Ovary (tissue), 3 donors: ENCODE measurements at regions not wholly inside any gene's neighbourhood (a gene's known extent, or its start where the extent isn't known, plus 50 kb on each side); places are given as distances from the start of the nearest gene placed in this dataset.

Experiments used
- CTCF ChIP-seq, 3 donors: fragments of 450-650 bp in 2 of 3; fragments of 200-600 bp in 1 of 3; IDR thresholded peaks; one replicate each; pipeline versions ENCODE4 v1.5.1 to v1.8.0; 2016 to 2022; ENCODE audit warnings: antibody characterized with exemption in 3 of 3, mild to moderate bottlenecking in 1 of 3
- POLR2A ChIP-seq: fragments of 450-650 bp; IDR thresholded peaks from one replicate; pipeline ENCODE4 v1.6.1; 2017; ENCODE audit warnings: antibody characterized with exemption, mild to moderate bottlenecking, moderate library complexity
- donor health status: DM: no; HTN: no; CAD: no.

- no peak for TF ChIP-seq CTCF (IDR thresholded peaks at IDR 0.05)
- no peak for TF ChIP-seq POLR2A
These were observed 648.4 kb upstream of the HTR2C start for GRCh38 chrX:113935518-113935917.
